HEK293 (cell line): ENCODE measurements at regions not wholly inside any gene's neighbourhood (a gene's known extent, or its start where the extent isn't known, plus 50 kb on each side); places are given as distances from the start of the nearest gene placed in this dataset.

Experiments
- CTCF ChIA-PET: fragments of 350-600 bp; formaldehyde crosslinking; extraction: SDS; loops from one replicate; lab custom pipeline; 2021; ENCODE audit warnings: antibody characterized with exemption; lab: Yijun Ruan, JAX
- POLR2A ChIA-PET: fragments of 300-600 bp; formaldehyde crosslinking; extraction: SDS; loops from one replicate; lab custom pipeline; 2020; ENCODE audit warnings: antibody characterized with exemption, inconsistent platforms; lab: Yijun Ruan, JAX
- H3K27ac ChIP-seq: fragments of 200-500 bp; sonication (Bioruptor generic); 2 replicates; pipeline ENCODE4 v1.5.1; 2014; ENCODE audit warnings: low read depth, low read length, control low read depth, inconsistent platforms; ENCODE audit errors: extremely low read depth
- H3K36me3 ChIP-seq, 2 experiments: fragments of 200-500 bp in 1 of 2; sonication (Bioruptor generic) in 1 of 2; 1 replicate in 1 of 2; 2 replicates in 1 of 2; pipeline ENCODE4 v1.5.1; 2014 to 2017; ENCODE audit warnings: inconsistent platforms in 2 of 2, low read length in 2 of 2; ENCODE audit not compliant: control insufficient read depth in 2 of 2, insufficient read depth in 1 of 2
- H3K4me1 ChIP-seq: fragments of 200-500 bp; sonication (Bioruptor generic); 2 replicates; pipeline ENCODE4 v1.5.1; 2014; ENCODE audit warnings: mild to moderate bottlenecking, low read length, inconsistent platforms; ENCODE audit not compliant: control insufficient read depth, insufficient read depth
- H3K4me3 ChIP-seq: 2 replicates; pipeline ENCODE4 v1.5.1; 2011; ENCODE audit warnings: low read depth, mild to moderate bottlenecking, control low read depth, low read length, moderate library complexity
- H3K9me3 ChIP-seq: fragments of 200-500 bp; sonication (Bioruptor generic); 2 replicates; pipeline ENCODE4 v1.5.1; 2014; ENCODE audit warnings: low read depth, low read length, inconsistent platforms; ENCODE audit not compliant: control insufficient read depth, insufficient read depth
- AEBP2 ChIP-seq: fragments of 450-650 bp; formaldehyde crosslinking; IDR thresholded peaks from 2 replicates; pipeline ENCODE4 v1.5.1; 2016; ENCODE audit warnings: missing biosample characterization, missing genetic modification characterization, borderline replicate concordance
- GLIS2 ChIP-seq: fragments of 450-650 bp; formaldehyde crosslinking; IDR thresholded peaks from 2 replicates; pipeline ENCODE4 v1.5.1; 2016; ENCODE audit warnings: missing biosample characterization, missing genetic modification characterization
- KLF10 ChIP-seq: fragments of 450-650 bp; IDR thresholded peaks from 2 replicates; pipeline ENCODE4 v1.5.1; 2018; ENCODE audit warnings: missing biosample characterization, mild to moderate bottlenecking, missing genetic modification characterization
- KLF16 ChIP-seq: fragments of 450-650 bp; formaldehyde crosslinking; IDR thresholded peaks from 2 replicates; pipeline ENCODE4 v1.5.1; 2017; ENCODE audit warnings: missing biosample characterization, missing genetic modification characterization
- KLF7 ChIP-seq: fragments of 450-650 bp; formaldehyde crosslinking; IDR thresholded peaks from 2 replicates; pipeline ENCODE4 v1.5.1; 2016; ENCODE audit warnings: missing biosample characterization, missing genetic modification characterization, borderline replicate concordance
- PRDM1 ChIP-seq: fragments of 450-650 bp; formaldehyde crosslinking; IDR thresholded peaks from 2 replicates; pipeline ENCODE4; 2016; ENCODE audit warnings: missing biosample characterization, missing genetic modification characterization
- SP3 ChIP-seq: fragments of 450-650 bp; formaldehyde crosslinking; IDR thresholded peaks from 2 replicates; pipeline ENCODE4 v1.5.1; 2016; ENCODE audit warnings: missing biosample characterization, missing genetic modification characterization
- SP7 ChIP-seq: fragments of 450-650 bp; formaldehyde crosslinking; IDR thresholded peaks from 2 replicates; pipeline ENCODE4 v1.5.1; 2016; ENCODE audit warnings: missing biosample characterization, missing genetic modification characterization
- ZBTB21 ChIP-seq: fragments of 450-650 bp; formaldehyde crosslinking; IDR thresholded peaks from 2 replicates; pipeline ENCODE4 v1.5.1; 2017; ENCODE audit warnings: missing biosample characterization, missing genetic modification characterization
- ZNF2 ChIP-seq: fragments of 450-650 bp; formaldehyde crosslinking; IDR thresholded peaks from 2 replicates; pipeline ENCODE4 v1.5.1; 2016; ENCODE audit warnings: missing biosample characterization, missing genetic modification characterization
- ZNF211 ChIP-seq: fragments of 450-650 bp; formaldehyde crosslinking; IDR thresholded peaks from 2 replicates; pipeline ENCODE4 v1.5.1; 2016; ENCODE audit warnings: low read depth, missing biosample characterization, missing genetic modification characterization
- ZNF223 ChIP-seq: fragments of 450-650 bp; formaldehyde crosslinking; IDR thresholded peaks from 2 replicates; pipeline ENCODE4 v1.5.1; 2016; ENCODE audit warnings: missing biosample characterization, missing genetic modification characterization
- ZNF24 ChIP-seq: fragments of 450-650 bp; formaldehyde crosslinking; IDR thresholded peaks from 2 replicates; pipeline ENCODE4 v1.5.1; 2016; ENCODE audit warnings: missing biosample characterization, missing genetic modification characterization
- ZNF324 ChIP-seq: fragments of 450-650 bp; formaldehyde crosslinking; IDR thresholded peaks from 2 replicates; pipeline ENCODE4 v1.5.1; 2016; ENCODE audit warnings: missing biosample characterization, missing genetic modification characterization
- ZNF366 ChIP-seq: fragments of 450-650 bp; formaldehyde crosslinking; conservative IDR thresholded peaks from 2 replicates; pipeline ENCODE4 v1.5.1; 2016; ENCODE audit warnings: missing biosample characterization, missing genetic modification characterization
- ZNF473 ChIP-seq: fragments of 450-650 bp; formaldehyde crosslinking; IDR thresholded peaks from 2 replicates; pipeline ENCODE4 v1.5.1; 2017; ENCODE audit warnings: missing biosample characterization, missing genetic modification characterization
- ZNF501 ChIP-seq: fragments of 450-650 bp; formaldehyde crosslinking; IDR thresholded peaks from 2 replicates; pipeline ENCODE4 v1.5.1; 2016; ENCODE audit warnings: missing biosample characterization, missing genetic modification characterization
- ZNF558 ChIP-seq: fragments of 450-650 bp; formaldehyde crosslinking; IDR thresholded peaks from 2 replicates; pipeline ENCODE4 v1.5.1; 2016; ENCODE audit warnings: missing biosample characterization, missing genetic modification characterization
- ZNF600 ChIP-seq: fragments of 450-650 bp; formaldehyde crosslinking; IDR thresholded peaks from 2 replicates; pipeline ENCODE4 v1.5.1; 2016; ENCODE audit warnings: missing biosample characterization, missing genetic modification characterization
- ZNF677 ChIP-seq: fragments of 450-650 bp; IDR thresholded peaks from 2 replicates; pipeline ENCODE4 v1.5.0; 2018; ENCODE audit warnings: missing biosample characterization, mild to moderate bottlenecking, missing genetic modification characterization, moderate library complexity
- ZNF777 ChIP-seq: fragments of 450-650 bp; formaldehyde crosslinking; IDR thresholded peaks from 2 replicates; pipeline ENCODE4 v1.5.1; 2017; ENCODE audit warnings: missing biosample characterization, missing genetic modification characterization, borderline replicate concordance
- ZNF792 ChIP-seq: fragments of 450-650 bp; formaldehyde crosslinking; IDR thresholded peaks from 2 replicates; pipeline ENCODE4 v1.5.1; 2016; ENCODE audit warnings: missing biosample characterization, missing genetic modification characterization
- TF ChIP-seq, protein P1 (sequence below): fragments of 450-650 bp; formaldehyde crosslinking; conservative IDR thresholded peaks from 2 replicates; pipeline ENCODE4 v1.5.1; 2016; ENCODE audit warnings: low read depth, missing biosample characterization, missing genetic modification characterization
- TF ChIP-seq, protein P2 (sequence below): fragments of 450-650 bp; formaldehyde crosslinking; IDR thresholded peaks from 2 replicates; pipeline ENCODE4; 2016; ENCODE audit warnings: missing biosample characterization, missing genetic modification characterization

- TF ChIP-seq ZNF677 (tag by site-specific recombination): no peak
- TF ChIP-seq KLF16 (tag by site-specific recombination): no peak
- TF ChIP-seq SP3 (tag by site-specific recombination): no peak
- TF ChIP-seq AEBP2 (tag by site-specific recombination): no peak
- no peak for TF ChIP-seq SP7 (tag by site-specific recombination)
- CTCF ChIA-PET: no interaction called here
Measured at GRCh38 chr3:190995156-190995555, 132.7 kb upstream of the GMNC start.

DNA sequence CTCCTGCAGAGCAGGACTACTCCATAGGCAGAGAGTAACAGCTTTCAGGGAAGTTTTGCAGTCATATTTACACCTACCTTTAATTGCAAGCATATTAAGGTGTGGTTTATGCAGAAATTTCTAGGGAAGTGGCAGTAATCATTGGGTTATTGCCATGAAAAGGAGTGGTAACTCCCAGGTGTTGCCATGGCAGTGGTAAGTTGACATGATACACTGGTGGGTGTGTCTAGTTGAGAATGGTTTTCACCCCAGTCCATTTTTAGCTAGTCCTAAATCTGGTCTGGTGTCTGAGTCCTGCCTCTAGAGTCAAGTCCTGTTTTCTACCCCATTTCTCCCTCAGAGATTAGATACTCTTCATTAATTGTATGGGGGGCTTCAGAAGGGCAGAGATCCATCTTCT, 128.4 kb upstream of the GMNC start:
- CTCF ChIA-PET: no interaction called here
- H3K36me3 ChIP-seq: no peaks in the 10 kb centered on the region
- POLR2A ChIA-PET: no interaction called here
- no peaks in the 10 kb centered on the region for H3K9me3 ChIP-seq
- no peak overlapping the region for H3K27ac ChIP-seq
- no peak overlapping the region for H3K4me3 ChIP-seq
- no peaks in the 10 kb centered on the region for H3K4me1 ChIP-seq
- TF ChIP-seq ZNF600 (tag by site-specific recombination) (no peak), GLIS2 (tag by site-specific recombination) (no peak), ZNF366 (tag by site-specific recombination) (no peak), ZNF792 (tag by site-specific recombination) (no peak), ZNF223 (tag by site-specific recombination) (no peak), ZNF473 (tag by site-specific recombination) (no peak), PRDM1 (tag by site-specific recombination) (no peak), ZBTB21 (tag by site-specific recombination) (no peak), KLF7 (no peak), KLF10 (tag by site-specific recombination) (no peak), ZNF324 (tag by site-specific recombination) (no peak), ZNF2 (tag by site-specific recombination) (no peak), ZNF777 (tag by site-specific recombination) (no peak), ZNF24 (tag by site-specific recombination) (no peak), ZNF211 (no peak), ZNF558 (tag by site-specific recombination) (no peak), ZNF501 (tag by site-specific recombination) (no peak)
- TF ChIP-seq, protein P1, sequence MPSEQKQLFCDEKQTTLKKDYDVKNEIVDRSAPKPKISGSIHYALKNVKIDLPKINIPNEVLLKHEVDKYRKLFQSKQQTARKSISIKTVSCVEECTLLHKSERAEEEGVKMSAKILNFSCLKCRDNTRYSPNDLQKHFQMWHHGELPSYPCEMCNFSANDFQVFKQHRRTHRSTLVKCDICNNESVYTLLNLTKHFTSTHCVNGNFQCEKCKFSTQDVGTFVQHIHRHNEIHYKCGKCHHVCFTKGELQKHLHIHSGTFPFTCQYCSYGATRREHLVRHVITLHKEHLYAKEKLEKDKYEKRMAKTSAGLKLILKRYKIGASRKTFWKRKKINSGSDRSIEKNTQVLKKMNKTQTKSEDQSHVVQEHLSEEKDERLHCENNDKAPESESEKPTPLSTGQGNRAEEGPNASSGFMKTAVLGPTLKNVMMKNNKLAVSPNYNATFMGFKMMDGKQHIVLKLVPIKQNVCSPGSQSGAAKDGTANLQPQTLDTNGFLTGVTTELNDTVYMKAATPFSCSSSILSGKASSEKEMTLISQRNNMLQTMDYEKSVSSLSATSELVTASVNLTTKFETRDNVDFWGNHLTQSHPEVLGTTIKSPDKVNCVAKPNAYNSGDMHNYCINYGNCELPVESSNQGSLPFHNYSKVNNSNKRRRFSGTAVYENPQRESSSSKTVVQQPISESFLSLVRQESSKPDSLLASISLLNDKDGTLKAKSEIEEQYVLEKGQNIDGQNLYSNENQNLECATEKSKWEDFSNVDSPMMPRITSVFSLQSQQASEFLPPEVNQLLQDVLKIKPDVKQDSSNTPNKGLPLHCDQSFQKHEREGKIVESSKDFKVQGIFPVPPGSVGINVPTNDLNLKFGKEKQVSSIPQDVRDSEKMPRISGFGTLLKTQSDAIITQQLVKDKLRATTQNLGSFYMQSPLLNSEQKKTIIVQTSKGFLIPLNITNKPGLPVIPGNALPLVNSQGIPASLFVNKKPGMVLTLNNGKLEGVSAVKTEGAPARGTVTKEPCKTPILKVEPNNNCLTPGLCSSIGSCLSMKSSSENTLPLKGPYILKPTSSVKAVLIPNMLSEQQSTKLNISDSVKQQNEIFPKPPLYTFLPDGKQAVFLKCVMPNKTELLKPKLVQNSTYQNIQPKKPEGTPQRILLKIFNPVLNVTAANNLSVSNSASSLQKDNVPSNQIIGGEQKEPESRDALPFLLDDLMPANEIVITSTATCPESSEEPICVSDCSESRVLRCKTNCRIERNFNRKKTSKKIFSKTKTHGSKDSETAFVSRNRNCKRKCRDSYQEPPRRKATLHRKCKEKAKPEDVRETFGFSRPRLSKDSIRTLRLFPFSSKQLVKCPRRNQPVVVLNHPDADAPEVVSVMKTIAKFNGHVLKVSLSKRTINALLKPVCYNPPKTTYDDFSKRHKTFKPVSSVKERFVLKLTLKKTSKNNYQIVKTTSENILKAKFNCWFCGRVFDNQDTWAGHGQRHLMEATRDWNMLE (tag by site-specific recombination): no peak
- TF ChIP-seq, protein P2, sequence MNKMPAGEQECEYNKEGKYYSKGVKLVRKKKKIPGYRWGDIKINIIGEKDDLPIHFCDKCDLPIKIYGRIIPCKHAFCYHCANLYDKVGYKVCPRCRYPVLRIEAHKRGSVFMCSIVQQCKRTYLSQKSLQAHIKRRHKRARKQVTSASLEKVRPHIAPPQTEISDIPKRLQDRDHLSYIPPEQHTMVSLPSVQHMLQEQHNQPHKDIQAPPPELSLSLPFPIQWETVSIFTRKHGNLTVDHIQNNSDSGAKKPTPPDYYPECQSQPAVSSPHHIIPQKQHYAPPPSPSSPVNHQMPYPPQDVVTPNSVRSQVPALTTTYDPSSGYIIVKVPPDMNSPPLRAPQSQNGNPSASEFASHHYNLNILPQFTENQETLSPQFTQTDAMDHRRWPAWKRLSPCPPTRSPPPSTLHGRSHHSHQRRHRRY (tag by site-specific recombination): no peak
- TF ChIP-seq, all 188 proteins: peak for 0

More at GRCh38 chr3:190995156-190995555, 132.7 kb upstream of the GMNC start:
- no peaks in the 10 kb centered on the region for H3K36me3 ChIP-seq
- H3K27ac ChIP-seq: no peak overlapping the region
- no peaks in the 10 kb centered on the region for H3K4me1 ChIP-seq
- H3K9me3 ChIP-seq: no peaks in the 10 kb centered on the region
- H3K4me3 ChIP-seq: no peak overlapping the region
- POLR2A ChIA-PET: no interaction called here
